KMS-11 (cell line): ENCODE measurements at regions not wholly inside any gene's neighbourhood (a gene's known extent, or its start where the extent isn't known, plus 50 kb on each side); places are given as distances from the start of the nearest gene placed in this dataset.

ENCODE experiments used
- H2AFZ ChIP-seq: fragments of 200-600 bp; sonication (generic); 2 replicates; pipeline ENCODE4 v1.6.1; 2016; ENCODE audit warnings: antibody characterized with exemption, mixed run types, low read depth
- H3K27ac ChIP-seq: fragments of 200-600 bp; sonication (generic); 2 replicates; pipeline ENCODE4 v1.6.1; 2016; ENCODE audit warnings: mild to moderate bottlenecking, mixed run types
- H3K27me3 ChIP-seq: fragments of 200-600 bp; sonication (generic); 2 replicates; pipeline ENCODE4 v1.6.1; 2017; ENCODE audit warnings: mild to moderate bottlenecking, low read depth, mixed run types, moderate library complexity; ENCODE audit not compliant: insufficient read depth
- H3K36me3 ChIP-seq: fragments of 200-600 bp; sonication (generic); 2 replicates; pipeline ENCODE4 v1.6.1; 2017; ENCODE audit warnings: mild to moderate bottlenecking, mixed run types; ENCODE audit not compliant: insufficient read depth
- H3K4me1 ChIP-seq: fragments of 200-600 bp; sonication (generic); 2 replicates; pipeline ENCODE4 v1.6.1; 2016; ENCODE audit warnings: mild to moderate bottlenecking, low read depth, mixed run types; ENCODE audit not compliant: poor library complexity, severe bottlenecking
- H3K4me2 ChIP-seq: fragments of 200-600 bp; sonication (generic); 2 replicates; pipeline ENCODE4 v1.7.0; 2016; ENCODE audit warnings: mild to moderate bottlenecking, mixed run types
- H3K4me3 ChIP-seq: fragments of 200-600 bp; sonication (generic); IDR thresholded peaks from 2 replicates; pipeline ENCODE4 v1.6.1; 2017; ENCODE audit warnings: low read depth, low read length, mixed read lengths; ENCODE audit not compliant: insufficient read depth
- H3K79me2 ChIP-seq: fragments of 200-600 bp; sonication (generic); 2 replicates; pipeline ENCODE4 v1.6.1; 2016; ENCODE audit warnings: low read depth, mixed run types; ENCODE audit not compliant: insufficient read depth
- H3K9ac ChIP-seq: fragments of 200-600 bp; sonication (generic); 2 replicates; pipeline ENCODE4 v1.6.1; 2016; ENCODE audit warnings: mild to moderate bottlenecking, mixed run types
- H4K20me1 ChIP-seq: fragments of 200-600 bp; sonication (generic); 2 replicates; pipeline ENCODE4 v1.6.1; 2016; ENCODE audit warnings: mild to moderate bottlenecking, mixed run types; ENCODE audit not compliant: insufficient read depth
- TF ChIP-seq, protein P1 (sequence below): fragments of 200-600 bp; sonication (generic); conservative IDR thresholded peaks from 2 replicates; pipeline ENCODE4 v1.6.1; 2017; ENCODE audit warnings: low read depth, mild to moderate bottlenecking, antibody characterized with exemption, low read length, moderate library complexity, mixed read lengths

DNA sequence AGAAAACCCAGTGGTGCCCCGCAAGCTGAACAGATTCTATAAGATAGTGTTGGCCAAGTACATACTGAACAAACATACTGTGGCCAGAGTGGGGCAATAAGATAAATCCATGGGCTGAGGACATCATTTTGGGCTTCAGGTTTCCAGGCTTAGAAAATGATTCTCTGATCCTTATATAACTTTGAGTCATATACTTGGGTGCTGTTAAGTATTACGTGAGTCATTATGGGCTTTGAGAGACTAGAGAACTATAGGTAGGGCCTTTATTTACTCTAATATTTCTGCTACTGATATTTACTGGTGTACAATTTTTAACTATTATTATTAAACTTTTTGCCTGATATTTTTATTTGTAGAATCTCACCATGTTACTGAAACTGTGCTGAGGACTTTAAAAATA, 586.1 kb downstream of the CENPC start:
- Histone ChIP-seq H3K27ac (no peak overlapping the region), H3K79me2 (no peaks in the 10 kb centered on the region), H3K9ac (no peak overlapping the region), H2AFZ (no peak overlapping the region), H3K36me3 (no peaks in the 10 kb centered on the region), H3K27me3 (no peaks in the 10 kb centered on the region), H3K4me1 (no peaks in the 10 kb centered on the region), H4K20me1 (no peaks in the 10 kb centered on the region), H3K4me3 (no peak overlapping the region), H3K4me2 (no peak overlapping the region)
- TF ChIP-seq, protein P1, sequence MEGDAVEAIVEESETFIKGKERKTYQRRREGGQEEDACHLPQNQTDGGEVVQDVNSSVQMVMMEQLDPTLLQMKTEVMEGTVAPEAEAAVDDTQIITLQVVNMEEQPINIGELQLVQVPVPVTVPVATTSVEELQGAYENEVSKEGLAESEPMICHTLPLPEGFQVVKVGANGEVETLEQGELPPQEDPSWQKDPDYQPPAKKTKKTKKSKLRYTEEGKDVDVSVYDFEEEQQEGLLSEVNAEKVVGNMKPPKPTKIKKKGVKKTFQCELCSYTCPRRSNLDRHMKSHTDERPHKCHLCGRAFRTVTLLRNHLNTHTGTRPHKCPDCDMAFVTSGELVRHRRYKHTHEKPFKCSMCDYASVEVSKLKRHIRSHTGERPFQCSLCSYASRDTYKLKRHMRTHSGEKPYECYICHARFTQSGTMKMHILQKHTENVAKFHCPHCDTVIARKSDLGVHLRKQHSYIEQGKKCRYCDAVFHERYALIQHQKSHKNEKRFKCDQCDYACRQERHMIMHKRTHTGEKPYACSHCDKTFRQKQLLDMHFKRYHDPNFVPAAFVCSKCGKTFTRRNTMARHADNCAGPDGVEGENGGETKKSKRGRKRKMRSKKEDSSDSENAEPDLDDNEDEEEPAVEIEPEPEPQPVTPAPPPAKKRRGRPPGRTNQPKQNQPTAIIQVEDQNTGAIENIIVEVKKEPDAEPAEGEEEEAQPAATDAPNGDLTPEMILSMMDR, result no peak

DNA sequence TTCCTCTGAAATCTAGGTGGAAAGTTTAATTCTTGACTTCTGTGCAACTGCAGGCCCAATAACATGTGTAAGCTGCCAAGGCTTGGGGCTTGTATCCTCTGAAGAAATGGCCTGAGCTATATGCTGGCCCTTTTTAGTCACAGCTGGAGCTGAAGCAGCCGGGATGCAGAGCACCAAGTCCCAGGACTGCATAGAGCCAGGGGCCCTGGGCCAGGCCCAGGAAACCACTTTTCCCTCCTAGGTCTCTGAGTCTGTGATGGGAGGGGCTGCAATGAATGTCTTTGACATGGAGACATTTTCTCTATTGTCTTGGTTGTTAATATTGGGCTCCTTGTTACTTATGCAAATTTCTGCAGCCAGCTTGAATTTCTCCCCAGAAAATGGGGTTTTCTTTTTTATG, 588.5 kb downstream of the CENPC start:
- Histone ChIP-seq H3K9ac (no peak overlapping the region), H2AFZ (no peak overlapping the region), H3K4me2 (no peak overlapping the region), H3K27ac (no peak overlapping the region), H4K20me1 (no peaks in the 10 kb centered on the region), H3K4me3 (no peak overlapping the region), H3K27me3 (no peaks in the 10 kb centered on the region), H3K36me3 (no peaks in the 10 kb centered on the region), H3K4me1 (no peaks in the 10 kb centered on the region), H3K79me2 (no peaks in the 10 kb centered on the region)
- TF ChIP-seq, protein P1, result no peak

DNA sequence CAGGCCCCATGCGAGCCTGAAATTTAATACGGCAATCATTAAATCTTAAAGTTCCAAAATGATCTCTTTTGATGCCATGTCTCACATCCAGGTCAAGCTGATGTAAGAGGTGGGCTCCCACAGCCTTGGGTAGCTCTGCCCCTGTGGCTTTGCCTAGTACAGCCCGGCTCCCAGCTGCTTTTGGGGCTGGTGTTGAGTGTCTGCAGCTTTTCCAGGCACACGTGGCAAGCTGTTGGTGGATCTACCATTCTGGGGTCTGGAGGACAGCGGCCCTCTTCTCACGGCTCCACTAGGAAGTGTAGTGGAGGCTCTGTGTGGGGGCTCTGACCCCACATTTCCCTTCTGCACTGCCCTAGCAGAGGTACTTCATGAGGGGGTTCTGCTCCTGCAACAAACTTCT, 588.9 kb downstream of the CENPC start:
- Histone ChIP-seq H3K4me3 (no peak overlapping the region), H3K4me1 (no peaks in the 10 kb centered on the region), H4K20me1 (no peaks in the 10 kb centered on the region), H3K79me2 (no peaks in the 10 kb centered on the region), H3K27me3 (no peaks in the 10 kb centered on the region), H3K9ac (no peak overlapping the region), H3K4me2 (no peak overlapping the region), H3K27ac (no peak overlapping the region), H2AFZ (no peak overlapping the region), H3K36me3 (no peaks in the 10 kb centered on the region)
- TF ChIP-seq, protein P1, result no peak

DNA sequence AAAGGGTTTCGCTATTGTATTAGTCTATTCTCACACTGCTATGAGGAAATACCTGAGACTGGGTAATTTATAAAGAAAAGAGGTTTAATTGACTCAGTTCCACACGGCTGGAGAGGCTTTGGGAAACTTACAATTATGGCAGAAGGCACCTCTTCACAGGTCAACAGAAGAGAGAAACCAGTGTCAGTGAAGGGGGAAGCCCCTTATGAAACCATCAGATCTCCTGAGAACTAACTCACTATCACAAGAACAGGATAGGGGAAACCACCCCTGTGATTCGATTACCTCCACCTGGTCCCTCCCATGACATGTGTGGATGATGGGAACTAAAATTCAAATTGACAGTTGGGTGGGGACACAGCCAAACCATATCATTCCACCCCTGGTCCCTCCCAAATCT, 589.5 kb downstream of the CENPC start:
- Histone ChIP-seq H3K27me3 (no peaks in the 10 kb centered on the region), H3K27ac (no peak overlapping the region), H3K79me2 (no peaks in the 10 kb centered on the region), H4K20me1 (no peaks in the 10 kb centered on the region), H3K4me1 (no peaks in the 10 kb centered on the region), H3K4me3 (no peak overlapping the region), H3K36me3 (no peaks in the 10 kb centered on the region), H3K4me2 (no peak overlapping the region), H2AFZ (no peak overlapping the region), H3K9ac (no peak overlapping the region)
- TF ChIP-seq, protein P1, result no peak

DNA sequence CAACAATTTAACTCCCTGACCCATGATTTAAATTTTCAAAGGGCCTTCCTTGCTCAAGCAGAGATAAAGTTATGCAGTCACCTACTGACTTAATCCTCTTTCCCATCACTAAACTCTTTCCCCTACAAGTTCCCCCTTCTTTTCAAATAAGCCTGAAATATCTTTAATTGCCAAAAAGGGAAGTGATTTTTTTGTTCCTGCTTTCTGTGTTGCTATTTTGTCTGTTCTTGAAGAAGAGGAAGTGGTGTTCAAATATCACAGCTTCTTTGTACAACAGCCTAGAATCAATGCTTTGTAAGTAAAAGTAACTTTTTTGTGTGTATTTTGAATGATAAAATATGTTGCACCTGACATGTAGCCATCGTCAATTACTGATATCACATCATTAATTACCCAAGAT, 595.9 kb downstream of the CENPC start:
- Histone ChIP-seq H3K4me2 (no peak overlapping the region), H3K79me2 (no peaks in the 10 kb centered on the region), H3K9ac (no peak overlapping the region), H2AFZ (no peak overlapping the region), H3K27ac (no peak overlapping the region), H3K4me1 (no peaks in the 10 kb centered on the region), H3K36me3 (no peaks in the 10 kb centered on the region), H3K27me3 (no peaks in the 10 kb centered on the region), H3K4me3 (no peak overlapping the region), H4K20me1 (no peaks in the 10 kb centered on the region)
- TF ChIP-seq, protein P1, result no peak
